HG03039 (cell line): ENCODE measurements at regions not wholly inside any gene's neighbourhood (a gene's known extent, or its start where the extent isn't known, plus 50 kb on each side); places are given as distances from the start of the nearest gene placed in this dataset.
"Not testable (repeated sequence)": the region's sequence is repeated elsewhere in the genome, so short reads cannot be mapped to it uniquely, and the experiment has no call there.

Source experiments
- ATAC-seq: cut with Tn5 transposase; IDR thresholded peaks from one replicate; pipeline ENCODE4 v1.9.1; 2021; ENCODE audit warnings: mild to moderate bottlenecking, moderate library complexity; ENCODE audit not compliant: unreplicated experiment

- no peak for ATAC-seq
Measured at GRCh38 chr2:125983364-125983763, 672.6 kb upstream of the GYPC start.

GRCh38 chr2:126029316-126029715, 626.6 kb upstream of the GYPC start:
- ATAC-seq, result no peak

DNA sequence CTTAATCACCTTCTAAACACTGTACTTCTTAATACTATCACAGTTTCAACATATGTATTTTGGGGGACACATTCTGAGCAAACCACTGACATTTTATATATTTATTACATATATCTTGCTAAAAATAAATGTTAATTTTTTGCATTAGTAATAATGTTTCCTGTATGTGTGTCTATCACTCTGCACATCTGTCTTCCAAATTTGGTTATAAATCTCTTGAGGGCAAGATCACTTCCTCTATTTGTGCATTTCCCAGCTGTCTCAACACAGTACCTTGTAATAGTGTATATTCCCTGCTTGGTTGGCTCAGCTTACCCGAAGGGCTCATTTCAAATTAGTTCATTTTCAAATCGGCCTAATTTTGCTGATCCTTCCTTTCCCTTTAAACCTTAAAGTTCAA, 617.1 kb upstream of the GYPC start:
- ATAC-seq, result no peak

GRCh38 chr2:126041391-126042047, 614.4 kb upstream of the GYPC start:
- ATAC-seq, result no peak

DNA sequence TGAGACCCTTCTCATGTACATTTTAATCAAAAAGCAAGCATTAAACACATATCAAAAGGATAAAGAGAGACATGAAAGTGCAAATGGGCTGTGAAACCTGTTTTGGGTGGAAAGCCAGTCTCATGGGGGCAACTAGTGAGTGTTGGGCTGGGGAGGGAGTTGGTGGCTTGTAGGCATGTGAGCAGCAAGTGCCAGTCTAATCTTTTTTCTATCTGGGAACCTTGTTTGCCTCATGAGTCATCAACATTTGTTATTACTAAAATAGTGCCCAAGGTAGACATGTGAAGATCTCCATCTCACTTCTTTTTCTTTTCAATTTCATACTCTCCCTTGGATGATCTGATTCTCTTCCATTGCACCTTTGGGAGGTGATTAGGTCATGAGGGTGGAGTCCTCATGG, 613.9 kb upstream of the GYPC start:
- no peak for ATAC-seq

- ATAC-seq, result no peak
Measured at GRCh38 chr2:126048719-126049118, 607.2 kb upstream of the GYPC start.

DNA sequence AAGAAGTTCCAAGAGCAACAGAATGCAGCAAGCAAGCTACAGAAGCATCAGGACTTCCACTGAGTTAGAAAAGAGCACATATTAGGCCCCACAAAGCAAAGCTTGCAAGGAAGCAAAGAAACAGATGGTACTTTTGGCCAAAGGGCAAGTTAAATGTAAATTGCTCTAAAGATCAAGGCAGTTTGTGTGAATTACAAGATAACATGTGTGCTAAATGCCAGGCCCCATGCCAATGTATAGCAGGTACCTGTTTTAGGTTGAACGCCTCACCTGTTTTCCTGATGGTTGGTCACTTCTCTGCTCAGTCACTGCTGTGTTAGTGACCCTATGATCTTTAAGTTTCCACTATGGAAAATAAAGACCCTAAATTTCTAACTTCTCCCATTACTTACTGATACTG, 606.5 kb upstream of the GYPC start:
- no peak for ATAC-seq

DNA sequence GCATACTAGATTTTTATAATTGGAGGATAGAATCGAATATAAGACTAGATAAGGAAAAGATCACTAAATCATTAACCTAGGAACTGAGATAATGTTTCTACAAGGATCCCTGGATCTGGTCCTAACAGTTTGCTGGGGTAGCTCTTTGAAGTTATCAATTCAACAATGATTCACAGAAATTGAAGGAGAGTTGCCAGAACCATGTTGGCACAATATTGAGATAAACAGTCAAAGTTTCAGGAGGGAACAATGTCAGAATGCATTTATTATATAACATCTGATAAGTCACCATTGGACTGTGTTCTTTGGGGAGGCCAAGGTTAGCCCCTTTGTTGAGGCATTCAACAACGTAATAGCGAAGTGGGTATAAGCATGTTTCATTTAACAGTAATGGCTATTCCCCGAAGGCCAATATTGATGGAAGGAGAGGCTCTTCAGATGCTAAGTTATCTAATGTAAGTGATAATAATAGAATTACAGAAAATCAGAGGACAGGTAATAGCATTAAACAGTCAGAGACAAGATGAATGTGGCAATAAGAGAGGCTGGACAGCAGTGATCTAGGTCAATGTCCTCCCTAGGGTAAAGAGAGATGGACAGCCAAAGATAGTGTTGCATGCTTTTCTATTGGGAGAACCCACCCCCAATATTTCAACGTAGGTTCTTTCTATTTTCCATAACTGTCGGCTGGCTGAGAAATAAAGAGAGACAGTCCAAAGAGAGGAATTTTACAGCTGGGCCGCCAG, 604.8 kb upstream of the GYPC start:
- no peak for ATAC-seq

DNA sequence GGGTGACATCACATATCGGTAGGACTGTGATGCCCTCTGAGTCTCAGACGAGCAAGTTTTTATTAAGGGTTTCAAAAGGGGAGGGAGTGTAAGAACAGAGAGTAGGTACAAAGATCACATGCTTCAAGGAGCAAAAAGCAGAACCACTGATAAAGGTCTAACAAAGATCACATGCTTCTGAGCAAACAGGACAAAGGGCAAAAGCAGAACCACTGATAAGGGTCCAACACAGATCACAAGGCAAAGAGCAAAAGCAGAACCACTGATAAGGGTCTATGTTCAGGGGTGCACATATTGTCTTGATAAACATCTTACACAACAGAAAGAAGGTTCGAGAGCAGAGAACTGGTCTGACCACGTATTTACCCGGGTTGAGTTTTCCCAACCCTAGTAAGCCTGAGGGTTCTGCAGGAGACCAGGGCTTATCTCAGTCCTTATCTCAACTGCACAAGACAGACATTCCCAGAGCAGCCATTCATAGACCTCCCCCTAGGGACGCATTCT, 604.2 kb upstream of the GYPC start:
- not testable (repeated sequence) for ATAC-seq

DNA sequence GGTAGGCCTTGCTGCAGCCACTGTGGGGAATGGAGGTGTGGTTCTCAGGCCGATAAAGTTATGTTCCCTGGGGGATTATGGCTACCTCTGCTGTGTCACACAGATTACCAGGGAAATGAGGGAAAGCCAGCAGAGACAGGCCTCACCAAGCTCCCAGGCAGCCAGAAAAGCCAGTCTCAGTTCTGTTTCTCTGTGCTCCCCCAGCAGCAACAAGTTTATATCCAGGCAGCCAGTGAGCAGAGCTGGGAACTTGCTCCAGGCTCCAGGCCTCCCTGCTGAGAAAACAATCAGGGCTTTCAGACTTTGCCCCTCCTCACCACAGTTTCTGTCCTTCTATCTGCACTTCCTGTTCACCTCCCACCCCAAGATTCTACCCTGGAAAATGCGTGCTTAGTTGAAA, 596.6 kb upstream of the GYPC start:
- no peak for ATAC-seq

DNA sequence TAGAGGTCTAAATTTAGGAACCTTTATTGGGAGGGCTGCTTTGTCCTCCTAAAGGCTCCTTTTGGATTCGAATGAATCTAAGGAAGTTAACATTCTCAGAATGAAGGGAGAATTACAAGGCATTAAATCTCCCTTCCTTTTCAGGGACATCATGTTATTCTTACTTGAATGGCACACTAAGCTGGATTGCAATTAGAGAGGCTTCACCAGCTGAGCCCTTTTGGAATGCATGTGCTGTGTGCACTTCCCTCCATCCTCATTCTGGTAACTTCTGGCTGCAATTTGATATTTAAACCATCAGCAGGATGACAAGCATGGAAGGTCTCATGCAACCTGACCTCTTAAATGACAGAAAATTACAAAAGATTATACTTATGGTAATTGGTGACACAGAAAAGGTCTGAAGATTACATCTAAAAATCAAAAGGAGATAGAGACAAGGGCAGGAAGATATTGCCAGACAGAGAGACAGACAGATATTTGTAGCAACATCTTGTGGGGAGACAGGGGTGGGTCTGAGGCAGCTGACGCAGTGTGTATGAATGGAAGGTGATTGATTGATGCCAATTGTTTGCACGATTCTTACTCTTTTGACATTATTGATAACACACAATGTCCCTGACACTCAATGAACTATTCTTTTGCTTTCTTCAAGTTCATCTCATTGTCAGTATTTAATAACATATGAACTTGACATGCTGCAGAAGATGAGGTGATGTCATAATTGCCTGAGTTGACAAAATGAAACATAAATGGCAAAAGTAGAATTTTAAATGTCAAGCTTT, 570.8 kb upstream of the GYPC start:
- ATAC-seq, result no peak

- no peak for ATAC-seq
Measured at GRCh38 chr2:126100962-126101361, 555.0 kb upstream of the GYPC start.

DNA sequence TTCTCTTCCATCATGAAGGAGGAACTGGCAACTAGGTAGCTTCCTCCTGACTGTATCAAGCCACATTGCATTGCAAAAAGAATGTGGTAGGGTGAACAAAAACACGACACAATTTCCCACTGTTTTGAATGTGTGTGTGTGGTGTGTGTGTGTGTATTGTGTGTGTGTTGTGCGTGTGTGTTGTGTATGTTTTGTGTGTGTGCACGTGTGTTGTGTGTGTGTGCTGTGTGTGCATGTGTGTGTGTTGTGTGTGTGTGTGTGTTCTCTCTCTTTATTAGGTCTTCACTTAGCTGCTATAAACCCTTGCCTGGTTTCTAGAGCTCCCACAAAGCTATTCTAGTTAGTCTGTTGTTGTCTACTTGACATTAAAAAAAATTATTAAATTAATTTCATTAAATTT, 550.0 kb upstream of the GYPC start:
- no peak for ATAC-seq

DNA sequence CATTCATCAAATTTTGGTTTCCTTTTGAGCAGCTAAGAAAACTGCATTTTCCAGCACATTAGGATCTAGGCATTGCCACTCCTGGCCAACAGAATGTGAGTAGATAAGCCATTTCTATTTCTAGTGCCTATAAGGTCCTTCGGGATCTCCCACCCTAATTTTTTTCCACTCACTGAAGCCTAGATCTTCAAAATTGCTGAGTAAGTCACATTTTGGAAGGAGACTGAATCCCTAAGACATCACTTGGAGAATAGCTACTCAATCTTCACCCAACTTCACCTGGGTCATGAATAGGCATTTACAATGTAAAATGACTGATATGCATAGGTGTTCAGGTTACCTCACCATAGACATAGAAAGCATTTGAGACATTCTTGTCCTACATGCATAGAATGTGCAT, 548.1 kb upstream of the GYPC start:
- ATAC-seq, result no peak

DNA sequence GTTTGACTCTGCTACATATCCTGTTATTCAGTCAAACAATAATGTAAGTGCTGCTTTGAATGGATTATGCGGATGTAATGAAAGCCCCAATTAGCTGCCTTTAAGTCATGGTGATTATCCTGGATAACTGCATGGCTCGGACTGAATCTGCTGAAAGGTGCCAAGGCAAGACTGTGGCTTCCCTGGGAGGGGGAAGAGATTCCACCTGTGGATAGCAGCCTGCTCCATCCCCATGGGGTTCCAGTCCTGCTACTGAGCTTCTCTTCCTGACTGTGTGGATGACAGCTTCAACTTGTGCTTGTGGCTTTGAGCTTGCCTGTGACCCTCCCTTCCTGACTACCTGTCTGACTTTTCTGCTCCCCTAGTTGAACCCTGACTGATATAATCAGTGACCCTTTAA, 540.0 kb upstream of the GYPC start:
- no peak for ATAC-seq

DNA sequence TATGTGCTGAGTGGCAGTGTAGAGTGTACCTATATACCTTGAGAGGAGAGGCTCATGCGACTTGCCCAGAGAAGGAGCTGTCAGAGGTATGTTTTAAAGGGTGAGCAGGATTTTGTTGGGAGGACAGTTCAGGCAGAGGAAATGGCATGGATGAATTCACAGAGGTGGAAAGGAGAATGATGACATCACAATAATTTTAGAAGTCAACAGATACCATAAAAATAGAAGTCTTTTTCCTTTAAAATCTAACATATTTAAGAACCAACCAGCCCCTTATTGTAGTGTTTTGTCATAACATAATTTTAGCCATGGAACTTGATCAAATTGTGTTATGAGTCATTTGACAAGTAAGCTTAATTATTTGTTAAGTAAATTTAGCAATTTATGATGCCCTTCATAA, 538.1 kb upstream of the GYPC start:
- no peak for ATAC-seq

DNA sequence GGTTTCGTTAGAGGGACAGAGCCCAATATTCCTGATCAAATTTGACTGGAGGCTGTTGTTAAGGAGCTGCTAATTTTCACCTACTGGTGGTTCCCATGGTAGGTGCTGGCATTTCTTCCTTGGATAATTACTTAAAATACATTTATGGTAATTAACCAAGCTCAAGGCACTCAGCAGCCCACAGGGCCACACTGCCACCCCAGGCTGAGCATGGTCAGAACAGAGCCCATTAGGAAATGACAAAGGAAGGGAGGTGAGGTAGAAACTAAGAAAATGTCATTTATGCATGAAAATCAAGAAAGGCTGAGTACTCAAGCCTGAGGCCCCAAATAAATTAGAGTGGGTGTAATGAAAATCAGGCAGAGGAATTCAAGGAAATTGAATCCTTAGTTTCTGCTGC, 510.2 kb upstream of the GYPC start:
- ATAC-seq, result no peak

DNA sequence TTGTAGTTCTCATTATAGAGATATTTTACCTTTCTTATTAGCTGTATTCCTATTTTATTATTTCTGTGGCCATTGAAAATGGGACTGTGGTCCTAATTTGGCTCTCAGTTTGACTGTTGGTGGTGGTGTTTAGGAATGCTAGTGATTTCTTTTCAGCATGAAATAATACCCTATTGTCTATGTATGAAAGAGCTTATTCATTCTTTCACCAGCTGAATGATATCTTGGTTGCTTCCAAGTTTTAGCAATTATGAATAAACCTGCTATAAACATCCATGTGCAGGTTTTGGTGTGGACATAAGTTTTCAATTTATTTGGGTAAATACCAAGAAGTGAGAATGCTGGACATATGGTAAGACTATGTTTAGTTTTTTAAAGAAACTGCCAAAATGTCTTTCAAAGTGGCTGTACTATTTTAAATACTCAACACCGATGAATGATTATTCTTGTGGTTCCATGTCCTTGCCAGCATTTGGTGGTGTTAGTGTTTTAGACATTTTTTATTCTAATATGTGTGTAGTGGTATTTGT, 501.6 kb upstream of the GYPC start:
- no peak for ATAC-seq

DNA sequence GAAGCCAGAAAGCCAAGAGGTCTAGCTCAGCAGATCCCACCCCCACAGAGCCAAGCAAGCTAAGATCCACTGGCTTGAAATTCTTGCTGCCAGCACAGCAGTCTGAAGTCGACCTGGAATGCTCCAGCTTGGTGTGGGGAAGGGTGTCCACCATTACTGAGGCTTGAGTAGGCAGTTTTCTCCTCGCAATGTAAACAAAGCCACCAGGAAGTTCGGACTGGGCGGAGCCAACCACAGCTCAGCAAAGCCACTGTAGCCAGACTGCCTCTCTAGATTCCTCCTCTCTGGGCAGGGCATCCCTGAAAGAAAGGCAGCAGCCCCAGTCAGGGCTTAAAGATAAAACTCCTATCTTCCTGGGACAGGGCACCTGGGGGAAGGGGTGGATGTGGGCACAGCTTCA, 495.0 kb upstream of the GYPC start:
- not testable (repeated sequence) for ATAC-seq

- no peak for ATAC-seq
Measured at GRCh38 chr2:126172631-126173184, 483.2 kb upstream of the GYPC start.

DNA sequence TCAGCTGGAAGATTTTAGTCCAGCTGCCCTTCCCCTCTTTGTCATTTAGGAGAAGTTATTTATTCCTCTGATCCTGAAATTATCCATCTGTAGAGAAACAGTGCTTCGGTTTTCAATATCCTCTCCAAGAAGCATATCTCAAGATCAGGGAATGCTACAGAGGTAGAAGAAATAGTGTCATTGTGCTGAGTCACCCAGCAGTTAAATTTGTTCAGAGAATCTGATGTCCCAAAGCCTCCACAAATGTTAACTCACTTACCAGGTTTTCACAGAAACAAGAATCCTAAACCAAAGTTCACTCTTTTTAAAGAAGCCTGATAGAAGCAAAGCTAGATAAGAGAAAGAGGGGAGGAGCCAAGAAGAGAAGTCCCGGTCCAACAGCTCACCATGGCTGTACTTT, 480.7 kb upstream of the GYPC start:
- ATAC-seq, result no peak
